Brain microvascular endothelial cell (primary cell): ENCODE measurements at regions not wholly inside any gene's neighbourhood (a gene's known extent, or its start where the extent isn't known, plus 50 kb on each side); places are given as distances from the start of the nearest gene placed in this dataset.

Experiments used
- DNase-seq: peaks from one replicate; pipeline ENCODE4 v3.0.0-alpha.2; 2020
- H3K27ac ChIP-seq: fragments of 250-450 bp; sonication (Bioruptor Pico); 2 replicates; pipeline ENCODE4 v1.5.1; 2020; ENCODE audit warnings: mild to moderate bottlenecking, moderate library complexity
- H3K27me3 ChIP-seq: fragments of 250-450 bp; sonication (Bioruptor Pico); replicated peaks from 2 replicates; pipeline ENCODE4 v1.5.1; 2020; ENCODE audit warnings: mild to moderate bottlenecking
- H3K36me3 ChIP-seq: fragments of 250-450 bp; sonication (Bioruptor Pico); replicated peaks from 2 replicates; pipeline ENCODE4 v1.5.1; 2020; ENCODE audit warnings: mild to moderate bottlenecking
- H3K4me3 ChIP-seq: 2 replicates; pipeline ENCODE4 v1.5.1; 2011; ENCODE audit warnings: low read depth, mild to moderate bottlenecking, control low read depth, low read length, moderate library complexity
- in situ Hi-C: cut with HindIII; loops from 2 replicates; pipeline ENCODE4 v1.10.0; 2017; ENCODE audit warnings: low sequenced_read_pairs, low pct_ligation_motif_present
- TF ChIP-seq, protein P1 (sequence below): IDR thresholded peaks from 2 replicates; pipeline ENCODE4 v1.5.1; 2011; ENCODE audit warnings: low read depth, mild to moderate bottlenecking, moderate library complexity, low read length, control low read depth, inconsistent platforms; ENCODE audit errors: missing control alignments

DNA sequence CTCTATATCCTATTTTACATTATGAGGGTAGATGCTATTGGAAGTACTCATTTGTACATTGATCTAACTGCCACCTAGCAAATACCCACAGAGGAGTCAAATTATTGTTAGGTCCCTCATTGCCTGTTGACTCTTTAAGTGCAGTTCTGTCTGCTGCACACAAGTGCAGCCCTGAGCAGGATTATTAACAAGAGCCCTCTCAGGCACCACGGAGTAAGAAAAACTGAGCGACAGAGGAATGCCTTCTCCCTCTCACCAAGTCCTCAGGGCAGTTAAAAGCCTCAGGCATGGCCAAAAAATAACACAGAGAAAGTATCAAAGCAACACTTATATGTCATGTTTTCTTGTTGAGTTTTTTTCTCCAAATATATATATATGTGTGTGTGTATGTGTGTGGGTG, 340.0 kb upstream of the NRG3 start:
- Histone ChIP-seq H3K27ac (no peak overlapping the region), H3K27me3 (no peaks in the 10 kb centered on the region), H3K4me3 (no peak overlapping the region), H3K36me3 (no peaks in the 10 kb centered on the region)
- TF ChIP-seq, protein P1, sequence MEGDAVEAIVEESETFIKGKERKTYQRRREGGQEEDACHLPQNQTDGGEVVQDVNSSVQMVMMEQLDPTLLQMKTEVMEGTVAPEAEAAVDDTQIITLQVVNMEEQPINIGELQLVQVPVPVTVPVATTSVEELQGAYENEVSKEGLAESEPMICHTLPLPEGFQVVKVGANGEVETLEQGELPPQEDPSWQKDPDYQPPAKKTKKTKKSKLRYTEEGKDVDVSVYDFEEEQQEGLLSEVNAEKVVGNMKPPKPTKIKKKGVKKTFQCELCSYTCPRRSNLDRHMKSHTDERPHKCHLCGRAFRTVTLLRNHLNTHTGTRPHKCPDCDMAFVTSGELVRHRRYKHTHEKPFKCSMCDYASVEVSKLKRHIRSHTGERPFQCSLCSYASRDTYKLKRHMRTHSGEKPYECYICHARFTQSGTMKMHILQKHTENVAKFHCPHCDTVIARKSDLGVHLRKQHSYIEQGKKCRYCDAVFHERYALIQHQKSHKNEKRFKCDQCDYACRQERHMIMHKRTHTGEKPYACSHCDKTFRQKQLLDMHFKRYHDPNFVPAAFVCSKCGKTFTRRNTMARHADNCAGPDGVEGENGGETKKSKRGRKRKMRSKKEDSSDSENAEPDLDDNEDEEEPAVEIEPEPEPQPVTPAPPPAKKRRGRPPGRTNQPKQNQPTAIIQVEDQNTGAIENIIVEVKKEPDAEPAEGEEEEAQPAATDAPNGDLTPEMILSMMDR, result no peak
- in situ Hi-C loops, result no loop called here
- DNase-seq, result no peak

DNA sequence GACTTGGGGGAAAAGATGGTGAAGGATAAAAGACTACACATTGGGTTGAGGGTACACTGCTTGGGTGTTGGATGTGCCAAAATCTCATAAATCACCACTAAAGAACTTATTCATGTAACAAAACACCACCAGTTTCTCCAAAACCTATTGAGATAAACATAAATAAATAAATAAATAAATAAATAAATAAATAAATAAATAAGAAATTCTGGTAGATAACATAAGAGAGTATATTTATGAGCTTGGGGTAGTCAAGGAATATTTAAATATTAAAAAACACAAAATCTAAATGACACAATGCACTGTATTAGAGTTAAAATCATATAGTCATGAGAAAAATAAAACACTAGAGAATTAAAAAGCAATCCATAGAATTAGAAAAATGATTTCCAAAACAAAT, 333.5 kb upstream of the NRG3 start:
- Histone ChIP-seq H3K27me3 (no peaks in the 10 kb centered on the region), H3K36me3 (no peaks in the 10 kb centered on the region), H3K4me3 (no peak overlapping the region), H3K27ac (no peak overlapping the region)
- TF ChIP-seq, protein P1, result no peak
- no peak for DNase-seq
- in situ Hi-C loops, result no loop called here

DNA sequence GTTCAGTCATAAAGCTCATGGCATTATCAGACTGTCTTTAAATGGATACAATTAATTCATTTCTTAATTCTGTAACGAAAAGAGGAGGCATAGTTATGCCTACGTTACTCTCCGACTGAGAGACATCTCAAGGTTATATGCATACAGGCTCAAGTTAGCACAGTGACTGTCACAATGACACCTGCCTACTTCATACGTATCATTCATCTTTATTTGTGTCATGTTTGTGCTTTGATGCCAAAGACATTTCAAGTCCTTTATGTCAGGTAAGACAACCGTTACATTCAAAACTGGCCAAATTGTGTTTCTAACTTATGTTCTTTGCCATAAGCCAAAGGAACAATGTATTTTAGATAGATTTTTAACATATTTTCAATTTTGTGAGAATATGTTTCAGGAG, 328.8 kb upstream of the NRG3 start:
- DNase-seq, result no peak
- Histone ChIP-seq H3K27me3 (no peaks in the 10 kb centered on the region), H3K4me3 (no peak overlapping the region), H3K27ac (no peak overlapping the region), H3K36me3 (no peaks in the 10 kb centered on the region)
- TF ChIP-seq, protein P1, result no peak
- in situ Hi-C loops, result no loop called here

DNA sequence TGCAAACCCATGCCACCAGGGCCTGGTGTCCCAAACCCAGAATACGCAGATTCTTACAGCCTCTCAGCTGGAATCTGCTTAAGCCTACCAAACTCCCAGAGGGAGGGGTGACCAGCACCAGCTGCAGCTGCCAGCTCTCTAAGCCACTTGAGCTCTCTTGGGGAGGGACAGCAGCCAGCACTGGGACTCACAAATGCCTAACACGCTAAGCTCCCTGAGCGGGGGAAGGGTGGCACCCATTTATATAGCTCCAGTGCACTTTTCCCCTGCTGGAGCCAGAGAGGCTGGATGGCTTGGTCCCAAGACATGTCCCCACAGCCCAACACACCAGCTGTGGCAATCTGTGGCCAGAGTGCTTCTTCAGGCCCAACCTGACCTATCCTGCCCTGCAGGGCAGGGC, 326.8 kb upstream of the NRG3 start:
- TF ChIP-seq, protein P1, result no peak
- no peak overlapping the region for H3K27ac ChIP-seq
- no peak for DNase-seq
- no peaks in the 10 kb centered on the region for H3K27me3 ChIP-seq
- no peaks in the 10 kb centered on the region for H3K36me3 ChIP-seq
- in situ Hi-C loops, result no loop called here
- no peak overlapping the region for H3K4me3 ChIP-seq

DNA sequence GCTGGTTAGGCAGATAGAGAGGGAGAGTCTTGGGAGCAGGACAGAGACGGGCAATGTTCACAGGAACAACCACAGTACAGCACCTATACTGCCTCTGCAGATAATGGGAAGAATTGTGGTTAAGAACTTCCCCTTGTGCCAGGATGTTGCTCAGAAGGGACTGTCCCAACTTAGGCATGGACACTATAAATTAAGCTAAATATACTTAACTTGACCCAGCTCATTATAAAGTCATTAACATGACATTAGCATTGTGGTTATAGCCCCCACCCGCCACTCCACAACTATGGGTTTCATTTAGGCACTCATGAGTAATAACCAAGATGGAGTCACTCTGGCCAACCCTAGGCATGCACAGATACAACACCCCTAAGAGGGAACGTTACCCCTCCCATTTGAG, 310.9 kb upstream of the NRG3 start:
- in situ Hi-C loops, result no loop called here
- H3K4me3 ChIP-seq, result no peak overlapping the region
- no peak overlapping the region for H3K27ac ChIP-seq
- TF ChIP-seq, protein P1, result no peak
- no peaks in the 10 kb centered on the region for H3K36me3 ChIP-seq
- DNase-seq, result no peak
- no peaks in the 10 kb centered on the region for H3K27me3 ChIP-seq

DNA sequence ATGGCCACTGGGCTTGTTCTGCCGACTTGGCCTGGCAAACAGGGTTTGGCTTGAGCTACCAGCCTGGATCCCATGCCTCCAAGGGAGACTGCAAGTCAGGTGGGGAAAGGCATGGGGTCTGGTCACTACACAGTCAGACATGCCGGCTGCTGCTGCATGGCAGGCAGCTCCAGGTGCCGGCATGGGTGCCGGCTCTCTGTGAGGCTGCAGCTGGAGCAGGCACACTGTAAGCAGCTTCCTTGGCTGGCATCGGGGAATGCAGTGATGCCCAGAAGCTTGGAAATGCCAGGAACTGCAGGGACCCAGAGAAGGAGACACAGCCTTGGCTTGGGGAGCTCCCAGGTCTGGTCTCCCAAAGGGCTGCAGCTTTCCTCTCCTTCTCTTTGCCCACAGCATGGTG, 305.5 kb upstream of the NRG3 start:
- H3K27ac ChIP-seq, result no peak overlapping the region
- TF ChIP-seq, protein P1, result no peak
- no peaks in the 10 kb centered on the region for H3K27me3 ChIP-seq

More for the DNA sequence above, 305.5 kb upstream of the NRG3 start:
- Histone ChIP-seq H3K36me3 (no peaks in the 10 kb centered on the region), H3K4me3 (no peak overlapping the region)
- in situ Hi-C loops, result no loop called here
- no peak for DNase-seq
